ENCODE measurements at regions not wholly inside any gene's neighbourhood (a gene's known extent, or its start where the extent isn't known, plus 50 kb on each side); places are given as distances from the start of the nearest gene placed in this dataset.

DNA sequence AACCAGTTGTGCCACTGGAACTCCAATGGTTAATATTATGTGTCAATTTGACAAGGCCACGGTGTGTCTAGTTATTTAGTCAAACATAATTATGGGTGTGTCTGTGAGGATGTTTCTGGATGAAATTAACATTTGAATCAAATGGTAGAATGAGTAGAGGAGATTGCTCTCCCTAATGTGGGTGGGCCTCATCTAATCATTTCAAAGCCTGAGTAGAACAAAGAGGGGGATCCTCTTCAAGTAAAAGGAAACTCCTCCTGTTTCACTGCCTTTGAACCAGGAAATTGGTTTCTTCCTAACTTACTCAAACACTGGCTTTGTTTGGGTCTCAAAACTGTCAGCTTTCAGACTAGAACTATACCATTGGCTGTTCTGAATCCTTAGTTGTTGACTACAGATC, 1692.1 kb downstream of the PCDH19 start:
- H3K36me3 ChIP-seq (replicated peaks in 1 of 2; ENCODE audit: control insufficient read depth in 1 of 2, insufficient read depth in 2 of 2, low read length in 2 of 2) = no peaks in the 10 kb centered on the region
- FAIRE-seq = no peak
- ATAC-seq = no peak
- TF ChIP-seq NCOA5 (CRISPR knock-in tag; IDR thresholded peaks at IDR 0.05) (no peak), PHB2 (IDR thresholded peaks at IDR 0.05; ENCODE audit: partially characterized antibody) (no peak), RBFOX2 (IDR thresholded peaks at IDR 0.05; ENCODE audit: low read depth, low read length) (no peak), ZFP36L2 (CRISPR knock-in tag; IDR thresholded peaks at IDR 0.05) (no peak), TCF7 (IDR thresholded peaks at IDR 0.05; ENCODE audit: low read depth) (no peak), ZFP36L1 (CRISPR knock-in tag; IDR thresholded peaks at IDR 0.05) (no peak), HNF4G (IDR thresholded peaks at IDR 0.05; ENCODE audit: borderline replicate concordance, low read depth, low read length) (no peak), HNF4G (CRISPR knock-in tag; IDR thresholded peaks at IDR 0.05; ENCODE audit: borderline replicate concordance, low read depth) (no peak), SMAD1 (CRISPR knock-in tag; IDR thresholded peaks at IDR 0.05; ENCODE audit: borderline replicate concordance, low read depth) (no peak), AHR (CRISPR knock-in tag; IDR thresholded peaks at IDR 0.05) (no peak), ZNF572 (CRISPR knock-in tag; IDR thresholded peaks at IDR 0.05) (no peak)
- TF ChIP-seq, protein P1, sequence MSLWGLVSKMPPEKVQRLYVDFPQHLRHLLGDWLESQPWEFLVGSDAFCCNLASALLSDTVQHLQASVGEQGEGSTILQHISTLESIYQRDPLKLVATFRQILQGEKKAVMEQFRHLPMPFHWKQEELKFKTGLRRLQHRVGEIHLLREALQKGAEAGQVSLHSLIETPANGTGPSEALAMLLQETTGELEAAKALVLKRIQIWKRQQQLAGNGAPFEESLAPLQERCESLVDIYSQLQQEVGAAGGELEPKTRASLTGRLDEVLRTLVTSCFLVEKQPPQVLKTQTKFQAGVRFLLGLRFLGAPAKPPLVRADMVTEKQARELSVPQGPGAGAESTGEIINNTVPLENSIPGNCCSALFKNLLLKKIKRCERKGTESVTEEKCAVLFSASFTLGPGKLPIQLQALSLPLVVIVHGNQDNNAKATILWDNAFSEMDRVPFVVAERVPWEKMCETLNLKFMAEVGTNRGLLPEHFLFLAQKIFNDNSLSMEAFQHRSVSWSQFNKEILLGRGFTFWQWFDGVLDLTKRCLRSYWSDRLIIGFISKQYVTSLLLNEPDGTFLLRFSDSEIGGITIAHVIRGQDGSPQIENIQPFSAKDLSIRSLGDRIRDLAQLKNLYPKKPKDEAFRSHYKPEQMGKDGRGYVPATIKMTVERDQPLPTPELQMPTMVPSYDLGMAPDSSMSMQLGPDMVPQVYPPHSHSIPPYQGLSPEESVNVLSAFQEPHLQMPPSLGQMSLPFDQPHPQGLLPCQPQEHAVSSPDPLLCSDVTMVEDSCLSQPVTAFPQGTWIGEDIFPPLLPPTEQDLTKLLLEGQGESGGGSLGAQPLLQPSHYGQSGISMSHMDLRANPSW (CRISPR knock-in tag; IDR thresholded peaks at IDR 0.05; ENCODE audit: borderline replicate concordance) = no peak
- TF ChIP-seq, protein P2, sequence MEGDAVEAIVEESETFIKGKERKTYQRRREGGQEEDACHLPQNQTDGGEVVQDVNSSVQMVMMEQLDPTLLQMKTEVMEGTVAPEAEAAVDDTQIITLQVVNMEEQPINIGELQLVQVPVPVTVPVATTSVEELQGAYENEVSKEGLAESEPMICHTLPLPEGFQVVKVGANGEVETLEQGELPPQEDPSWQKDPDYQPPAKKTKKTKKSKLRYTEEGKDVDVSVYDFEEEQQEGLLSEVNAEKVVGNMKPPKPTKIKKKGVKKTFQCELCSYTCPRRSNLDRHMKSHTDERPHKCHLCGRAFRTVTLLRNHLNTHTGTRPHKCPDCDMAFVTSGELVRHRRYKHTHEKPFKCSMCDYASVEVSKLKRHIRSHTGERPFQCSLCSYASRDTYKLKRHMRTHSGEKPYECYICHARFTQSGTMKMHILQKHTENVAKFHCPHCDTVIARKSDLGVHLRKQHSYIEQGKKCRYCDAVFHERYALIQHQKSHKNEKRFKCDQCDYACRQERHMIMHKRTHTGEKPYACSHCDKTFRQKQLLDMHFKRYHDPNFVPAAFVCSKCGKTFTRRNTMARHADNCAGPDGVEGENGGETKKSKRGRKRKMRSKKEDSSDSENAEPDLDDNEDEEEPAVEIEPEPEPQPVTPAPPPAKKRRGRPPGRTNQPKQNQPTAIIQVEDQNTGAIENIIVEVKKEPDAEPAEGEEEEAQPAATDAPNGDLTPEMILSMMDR (CRISPR knock-in tag; IDR thresholded peaks at IDR 0.05) = no peak
- TF ChIP-seq, protein P3, sequence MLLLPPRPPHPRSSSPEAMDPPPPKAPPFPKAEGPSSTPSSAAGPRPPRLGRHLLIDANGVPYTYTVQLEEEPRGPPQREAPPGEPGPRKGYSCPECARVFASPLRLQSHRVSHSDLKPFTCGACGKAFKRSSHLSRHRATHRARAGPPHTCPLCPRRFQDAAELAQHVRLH (CRISPR knock-in tag; IDR thresholded peaks at IDR 0.05; ENCODE audit: borderline replicate concordance, low read depth) = no peak
- TF ChIP-seq, protein P4, sequence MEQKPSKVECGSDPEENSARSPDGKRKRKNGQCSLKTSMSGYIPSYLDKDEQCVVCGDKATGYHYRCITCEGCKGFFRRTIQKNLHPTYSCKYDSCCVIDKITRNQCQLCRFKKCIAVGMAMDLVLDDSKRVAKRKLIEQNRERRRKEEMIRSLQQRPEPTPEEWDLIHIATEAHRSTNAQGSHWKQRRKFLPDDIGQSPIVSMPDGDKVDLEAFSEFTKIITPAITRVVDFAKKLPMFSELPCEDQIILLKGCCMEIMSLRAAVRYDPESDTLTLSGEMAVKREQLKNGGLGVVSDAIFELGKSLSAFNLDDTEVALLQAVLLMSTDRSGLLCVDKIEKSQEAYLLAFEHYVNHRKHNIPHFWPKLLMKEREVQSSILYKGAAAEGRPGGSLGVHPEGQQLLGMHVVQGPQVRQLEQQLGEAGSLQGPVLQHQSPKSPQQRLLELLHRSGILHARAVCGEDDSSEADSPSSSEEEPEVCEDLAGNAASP (CRISPR knock-in tag; IDR thresholded peaks at IDR 0.05; ENCODE audit: borderline replicate concordance) = no peak
- TF ChIP-seq, protein P5, sequence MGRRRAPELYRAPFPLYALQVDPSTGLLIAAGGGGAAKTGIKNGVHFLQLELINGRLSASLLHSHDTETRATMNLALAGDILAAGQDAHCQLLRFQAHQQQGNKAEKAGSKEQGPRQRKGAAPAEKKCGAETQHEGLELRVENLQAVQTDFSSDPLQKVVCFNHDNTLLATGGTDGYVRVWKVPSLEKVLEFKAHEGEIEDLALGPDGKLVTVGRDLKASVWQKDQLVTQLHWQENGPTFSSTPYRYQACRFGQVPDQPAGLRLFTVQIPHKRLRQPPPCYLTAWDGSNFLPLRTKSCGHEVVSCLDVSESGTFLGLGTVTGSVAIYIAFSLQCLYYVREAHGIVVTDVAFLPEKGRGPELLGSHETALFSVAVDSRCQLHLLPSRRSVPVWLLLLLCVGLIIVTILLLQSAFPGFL (CRISPR knock-in tag; IDR thresholded peaks at IDR 0.05) = no peak
- TF ChIP-seq, protein P6, sequence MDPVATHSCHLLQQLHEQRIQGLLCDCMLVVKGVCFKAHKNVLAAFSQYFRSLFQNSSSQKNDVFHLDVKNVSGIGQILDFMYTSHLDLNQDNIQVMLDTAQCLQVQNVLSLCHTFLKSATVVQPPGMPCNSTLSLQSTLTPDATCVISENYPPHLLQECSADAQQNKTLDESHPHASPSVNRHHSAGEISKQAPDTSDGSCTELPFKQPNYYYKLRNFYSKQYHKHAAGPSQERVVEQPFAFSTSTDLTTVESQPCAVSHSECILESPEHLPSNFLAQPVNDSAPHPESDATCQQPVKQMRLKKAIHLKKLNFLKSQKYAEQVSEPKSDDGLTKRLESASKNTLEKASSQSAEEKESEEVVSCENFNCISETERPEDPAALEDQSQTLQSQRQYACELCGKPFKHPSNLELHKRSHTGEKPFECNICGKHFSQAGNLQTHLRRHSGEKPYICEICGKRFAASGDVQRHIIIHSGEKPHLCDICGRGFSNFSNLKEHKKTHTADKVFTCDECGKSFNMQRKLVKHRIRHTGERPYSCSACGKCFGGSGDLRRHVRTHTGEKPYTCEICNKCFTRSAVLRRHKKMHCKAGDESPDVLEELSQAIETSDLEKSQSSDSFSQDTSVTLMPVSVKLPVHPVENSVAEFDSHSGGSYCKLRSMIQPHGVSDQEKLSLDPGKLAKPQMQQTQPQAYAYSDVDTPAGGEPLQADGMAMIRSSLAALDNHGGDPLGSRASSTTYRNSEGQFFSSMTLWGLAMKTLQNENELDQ (CRISPR knock-in tag; IDR thresholded peaks at IDR 0.05; ENCODE audit: borderline replicate concordance) = no peak

More for the DNA sequence above, 1692.1 kb downstream of the PCDH19 start:
- Histone ChIP-seq H3K9ac (ENCODE audit: insufficient read depth, low read depth, low read length) (no peak overlapping the region), H3K4me3 (replicated peaks in 1 of 3; ENCODE audit: insufficient read depth in 1 of 3, low read depth in 2 of 3, low read length in 3 of 3) (no peak overlapping the region), H3K27ac (ENCODE audit: extremely low read length, insufficient read depth, low read length) (no peak overlapping the region), H3K79me2 (ENCODE audit: insufficient read depth, low read length) (no peaks in the 10 kb centered on the region), H3K9me3 (ENCODE audit: low read length) (no peaks in the 10 kb centered on the region; the same call in 1 of the 2 replicates), H3K4me2 (ENCODE audit: low read depth, low read length) (no peak overlapping the region), H2AFZ (ENCODE audit: low read length) (no peak overlapping the region), H4K20me1 (ENCODE audit: insufficient read depth, low read length) (no peaks in the 10 kb centered on the region), H3K4me1 (ENCODE audit: insufficient read depth, low read length) (no peaks in the 10 kb centered on the region), H3K27me3 (ENCODE audit: control insufficient read depth in 1 of 2, insufficient read depth in 2 of 2, low read length in 2 of 2) (no peaks in the 10 kb centered on the region)
- in situ Hi-C loops (cut with HindIII; ENCODE audit: extremely low pct_ligation_motif_present, low pct_unique_long_range_greater_than_20kb) = no loop called here
- intact Hi-C loops (cut with micrococcal nuclease; ENCODE audit: unreplicated experiment) = no loop called here
- WGBS (ENCODE audit: low lambda C conversion rate) = 0% methylated on average over 1 of the region's 1 CpG
- no TSS peak for BruUV-seq (replicated peaks)
- DNase-seq (ENCODE audit: low spot score) = no peak
- ChIA-PET CTCF (ENCODE audit: low intra/inter-chr PET ratio, low total read pairs) (no interaction called here), POLR2A (no interaction called here)
